GM21528 (cell line): ENCODE measurements at regions not wholly inside any gene's neighbourhood (a gene's known extent, or its start where the extent isn't known, plus 50 kb on each side); places are given as distances from the start of the nearest gene placed in this dataset.

Source experiments
- ATAC-seq: cut with Tn5 transposase; IDR thresholded peaks from one replicate; pipeline ENCODE4 v1.9.1; 2021; ENCODE audit warnings: mild to moderate bottlenecking, moderate library complexity; ENCODE audit not compliant: unreplicated experiment, low FRiP score

GRCh38 chr11:109902764-109903433, 190.3 kb upstream of the ZC3H12C start:
- no peak for ATAC-seq

GRCh38 chr11:109911488-109911887, 181.7 kb upstream of the ZC3H12C start:
- ATAC-seq, result no peak

GRCh38 chr11:109914038-109914437, 179.2 kb upstream of the ZC3H12C start:
- ATAC-seq, result no peak

GRCh38 chr11:109914809-109915653, 178.2 kb upstream of the ZC3H12C start:
- no peak for ATAC-seq

- ATAC-seq, result no peak
Measured at GRCh38 chr11:109926941-109927340, 166.3 kb upstream of the ZC3H12C start.

- ATAC-seq, result no peak
Measured at GRCh38 chr11:109929308-109929707, 163.9 kb upstream of the ZC3H12C start.

GRCh38 chr11:109933126-109933525, 160.1 kb upstream of the ZC3H12C start:
- no peak for ATAC-seq

GRCh38 chr11:109934151-109934550, 159.0 kb upstream of the ZC3H12C start:
- no peak for ATAC-seq

GRCh38 chr11:109936661-109937180, 156.5 kb upstream of the ZC3H12C start:
- ATAC-seq, result no peak

GRCh38 chr11:109937968-109938367, 155.2 kb upstream of the ZC3H12C start:
- no peak for ATAC-seq

GRCh38 chr11:109939166-109939810, 153.9 kb upstream of the ZC3H12C start:
- ATAC-seq, result no peak

GRCh38 chr11:109940816-109941215, 152.4 kb upstream of the ZC3H12C start:
- no peak for ATAC-seq

- peak; percentile 82 for ATAC-seq
Measured at GRCh38 chr11:109945626-109946321, 147.4 kb upstream of the ZC3H12C start.

- ATAC-seq, result peak; percentile 96
Measured at GRCh38 chr11:109946322-109946846, 146.8 kb upstream of the ZC3H12C start.

GRCh38 chr11:109954534-109954933, 138.7 kb upstream of the ZC3H12C start:
- ATAC-seq, result no peak

- peak; percentile 79 for ATAC-seq
Measured at GRCh38 chr11:109956124-109956793, 136.9 kb upstream of the ZC3H12C start.

- peak; percentile 44 for ATAC-seq
Measured at GRCh38 chr11:109957000-109957399, 136.2 kb upstream of the ZC3H12C start.

GRCh38 chr11:109957601-109958000, 135.6 kb upstream of the ZC3H12C start:
- ATAC-seq, result no peak

- ATAC-seq, result no peak
Measured at GRCh38 chr11:109958131-109958820, 134.9 kb upstream of the ZC3H12C start.
